MG63 (cell line): ENCODE measurements at regions not wholly inside any gene's neighbourhood (a gene's known extent, or its start where the extent isn't known, plus 50 kb on each side); places are given as distances from the start of the nearest gene placed in this dataset.
A peak's percentile ranks its signal among the peaks of the same experiment; 100 is the strongest.

Experiments
- DNase-seq: peaks from one replicate; pipeline ENCODE4 v3.0.0-alpha.2; 2020
- H3K27me3 ChIP-seq: fragments of 250-450 bp; sonication (Bioruptor Pico); 2 replicates; pipeline ENCODE4 v1.5.1; 2020; ENCODE audit warnings: mild to moderate bottlenecking, moderate library complexity
- H3K36me3 ChIP-seq: fragments of 250-450 bp; sonication (Bioruptor Pico); 2 replicates; pipeline ENCODE4 v1.5.1; 2020; ENCODE audit warnings: mild to moderate bottlenecking, moderate library complexity
- H3K4me3 ChIP-seq: fragments of 250-450 bp; sonication (Bioruptor Pico); 2 replicates; pipeline ENCODE4 v1.5.1; 2020; ENCODE audit warnings: mild to moderate bottlenecking, moderate library complexity
- H3K9me3 ChIP-seq: fragments of 250-450 bp; sonication (Bioruptor Pico); 2 replicates; pipeline ENCODE4 v1.5.1; 2020; ENCODE audit warnings: mild to moderate bottlenecking, moderate library complexity

DNA sequence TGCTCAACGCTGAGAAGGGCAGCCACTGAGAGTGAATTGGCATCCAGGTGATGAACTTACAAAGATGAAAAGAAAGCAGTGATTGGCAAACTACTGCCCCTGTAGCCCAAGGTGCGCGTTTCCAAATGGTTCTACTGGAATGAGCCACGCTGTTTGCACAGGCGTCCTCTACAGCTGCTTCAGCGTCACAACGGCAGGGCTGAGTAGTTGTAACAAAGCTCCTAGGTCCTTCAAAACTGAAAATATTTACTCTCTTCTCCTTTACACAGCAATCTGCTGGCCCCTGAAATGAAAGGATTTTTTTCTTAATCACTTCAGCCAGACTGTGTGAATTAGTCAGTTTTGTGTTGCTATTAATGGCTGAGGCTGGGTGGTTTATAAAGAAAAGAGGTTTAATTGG, 107.2 kb upstream of the FOXF1 start:
- H3K27me3 ChIP-seq, result no peaks in the 10 kb centered on the region
- DNase-seq, result no peak
- no peaks in the 10 kb centered on the region for H3K9me3 ChIP-seq
- H3K4me3 ChIP-seq, result no peak overlapping the region
- no peaks in the 10 kb centered on the region for H3K36me3 ChIP-seq

DNA sequence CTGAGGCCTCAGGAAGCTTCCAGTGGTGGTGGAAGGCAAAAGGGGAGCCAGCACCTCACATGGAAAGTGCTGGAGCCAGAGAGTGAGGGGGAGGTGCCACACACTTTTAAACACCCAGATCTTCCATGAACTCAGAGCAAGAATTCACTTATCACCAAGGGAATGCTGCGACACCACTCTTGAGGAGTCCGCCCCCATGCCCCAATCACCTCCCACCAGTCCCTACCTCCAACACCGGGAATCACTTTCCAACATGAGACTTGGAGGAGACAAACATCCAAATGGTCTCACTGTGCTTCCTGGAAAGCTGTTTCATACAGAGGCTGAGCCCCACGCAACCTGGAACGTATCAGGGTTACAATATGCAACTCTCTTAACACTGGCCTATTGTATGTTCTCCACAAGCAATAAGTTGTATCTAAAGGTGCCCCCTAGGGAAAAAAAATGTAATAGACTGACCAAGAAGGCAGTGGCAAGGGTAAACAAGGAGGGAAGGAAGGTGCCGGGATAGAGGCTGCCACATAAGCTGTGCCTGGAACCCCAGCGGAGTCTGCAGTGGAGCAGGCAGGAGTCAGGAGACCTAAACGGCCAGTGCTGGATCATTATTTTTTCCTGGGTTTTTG, 106.7 kb upstream of the FOXF1 start:
- DNase-seq, result no peak
- H3K36me3 ChIP-seq, result no peaks in the 10 kb centered on the region
- no peaks in the 10 kb centered on the region for H3K27me3 ChIP-seq
- no peak overlapping the region for H3K4me3 ChIP-seq
- H3K9me3 ChIP-seq, result no peaks in the 10 kb centered on the region

DNA sequence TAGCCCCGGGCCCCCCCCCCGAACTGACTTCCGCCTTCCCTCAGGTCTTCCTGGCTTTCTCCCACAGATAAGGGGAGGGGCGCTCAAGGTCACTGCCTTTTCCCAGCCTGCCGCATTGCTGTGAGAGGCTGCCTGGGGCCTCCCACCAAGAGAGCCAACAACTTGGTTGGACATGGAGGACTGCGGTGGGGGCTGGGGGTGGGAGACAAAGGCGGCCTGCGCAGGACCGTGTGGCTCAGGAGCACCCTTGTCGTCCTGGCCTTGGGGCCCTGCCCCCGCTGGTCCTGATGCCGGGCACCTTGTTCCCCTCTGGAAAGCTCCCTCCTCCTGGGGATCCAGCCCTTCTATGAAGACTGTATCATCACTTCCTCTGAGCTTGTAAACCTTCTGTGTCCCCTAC, 105.6 kb upstream of the FOXF1 start:
- no peak for DNase-seq

DNA sequence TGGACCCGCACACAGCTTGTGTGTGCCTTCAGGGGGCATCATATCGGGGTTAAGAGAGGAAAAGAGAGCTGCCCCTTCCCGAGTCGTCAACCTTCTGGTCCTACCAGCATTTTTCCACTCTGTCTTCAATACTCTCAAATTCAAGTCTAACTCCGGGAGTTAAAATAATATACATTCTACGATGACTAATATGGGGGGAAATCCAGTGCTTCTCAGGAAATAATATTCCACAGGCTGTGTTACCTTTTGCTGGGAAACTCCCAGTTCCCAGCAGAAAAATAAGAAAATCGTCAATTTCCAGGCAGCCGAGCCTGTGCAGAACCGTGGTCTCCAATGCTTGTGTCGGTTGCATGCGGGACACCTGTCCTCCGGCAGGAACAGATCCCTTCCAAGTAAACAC, 105.0 kb upstream of the FOXF1 start:
- no peaks in the 10 kb centered on the region for H3K36me3 ChIP-seq
- DNase-seq, result no peak
- no peak overlapping the region for H3K4me3 ChIP-seq
- H3K9me3 ChIP-seq, result no peaks in the 10 kb centered on the region
- no peaks in the 10 kb centered on the region for H3K27me3 ChIP-seq

More for the DNA sequence above, 105.6 kb upstream of the FOXF1 start:
- Histone ChIP-seq H3K4me3 (no peak overlapping the region), H3K27me3 (no peaks in the 10 kb centered on the region), H3K9me3 (no peaks in the 10 kb centered on the region), H3K36me3 (no peaks in the 10 kb centered on the region)

DNA sequence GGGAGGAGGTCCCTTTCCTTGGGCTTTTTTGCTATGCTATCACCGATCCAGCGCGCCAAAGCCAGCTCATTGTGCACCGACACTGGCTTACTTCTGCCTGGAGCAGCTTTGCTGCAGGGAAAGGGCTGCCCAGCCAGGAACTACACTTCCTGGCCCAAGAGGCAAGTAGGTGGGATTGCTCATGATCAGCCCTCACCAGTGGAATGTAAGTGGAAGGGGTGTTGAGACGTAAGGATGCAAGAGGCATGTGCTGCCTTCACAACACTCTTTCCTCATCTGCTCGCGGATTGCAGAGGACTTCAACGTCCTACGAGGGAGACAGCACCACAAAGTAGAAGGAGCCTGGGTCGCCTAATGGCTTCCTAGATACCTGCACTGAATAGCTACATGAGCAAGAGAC, 104.3 kb upstream of the FOXF1 start:
- no peak for DNase-seq
- H3K36me3 ChIP-seq, result no peaks in the 10 kb centered on the region
- no peaks in the 10 kb centered on the region for H3K27me3 ChIP-seq
- H3K4me3 ChIP-seq, result no peak overlapping the region
- H3K9me3 ChIP-seq, result peaks cover 3% of the 10 kb centered on the region

DNA sequence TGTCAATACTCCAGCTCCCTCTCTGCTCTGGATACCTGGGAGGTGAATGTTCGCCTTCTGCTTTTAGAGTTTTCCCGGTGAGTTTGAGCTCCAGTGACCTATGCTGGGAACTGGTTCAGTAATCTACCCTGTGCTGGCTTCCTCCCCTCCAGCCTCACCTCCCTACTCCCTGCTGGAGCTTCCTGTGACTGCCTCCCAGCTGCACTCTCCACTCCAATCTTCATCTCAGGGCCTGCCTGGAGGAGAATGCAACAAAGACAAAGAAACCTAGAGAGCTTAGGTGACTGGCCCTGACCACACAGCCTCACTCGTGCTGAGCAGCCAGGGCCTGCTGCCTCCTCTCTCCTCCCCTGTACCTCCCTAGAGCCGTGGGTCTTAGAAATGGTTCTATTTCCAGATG, 101.6 kb upstream of the FOXF1 start:
- Histone ChIP-seq H3K36me3 (no peaks in the 10 kb centered on the region), H3K9me3 (peaks cover 22% of the 10 kb centered on the region), H3K27me3 (no peaks in the 10 kb centered on the region), H3K4me3 (no peak overlapping the region)
- DNase-seq, result no peak

DNA sequence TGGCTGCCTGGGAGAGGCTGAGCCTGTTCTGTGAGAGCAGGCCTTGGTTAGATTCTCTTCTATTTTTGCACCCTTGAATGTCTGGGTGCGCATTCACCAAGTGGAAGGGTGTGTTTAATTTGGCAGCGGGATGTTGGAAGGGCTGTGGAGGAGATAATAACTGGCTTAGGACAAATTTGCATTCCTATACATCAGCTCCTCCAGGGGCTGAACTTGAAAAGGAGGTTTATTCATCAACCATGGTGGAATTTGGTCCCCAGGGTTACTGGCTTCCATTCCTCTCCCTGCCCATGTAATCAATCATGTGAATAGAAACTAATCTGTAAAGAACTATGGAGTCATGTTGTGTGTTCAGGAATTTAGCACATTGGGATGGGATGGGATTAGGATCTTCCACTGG, 100.2 kb upstream of the FOXF1 start:
- Histone ChIP-seq H3K4me3 (no peak overlapping the region), H3K9me3 (peaks cover 22% of the 10 kb centered on the region), H3K27me3 (no peaks in the 10 kb centered on the region), H3K36me3 (no peaks in the 10 kb centered on the region)
- DNase-seq, result no peak

DNA sequence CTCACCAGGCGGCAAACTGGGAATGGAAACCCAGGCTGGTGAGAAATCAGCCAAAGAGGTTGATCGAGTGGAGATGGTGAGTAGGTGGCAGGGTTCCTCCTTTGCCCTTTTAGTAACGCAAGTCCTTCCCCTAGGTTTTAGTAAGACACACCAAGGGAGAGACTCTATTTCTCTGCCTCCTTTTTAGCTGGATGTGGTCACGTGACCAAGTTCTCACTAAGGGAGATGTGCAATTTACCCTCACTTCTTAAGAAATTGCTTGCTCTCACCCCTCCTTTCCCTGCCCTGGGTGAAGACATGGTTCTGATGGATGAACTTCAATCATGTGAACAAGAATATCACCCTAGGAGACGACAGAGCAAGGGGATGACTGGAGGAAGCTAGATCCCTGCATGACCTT, 99.8 kb upstream of the FOXF1 start:
- Histone ChIP-seq H3K9me3 (peaks cover 24% of the 10 kb centered on the region), H3K27me3 (no peaks in the 10 kb centered on the region), H3K36me3 (no peaks in the 10 kb centered on the region), H3K4me3 (no peak overlapping the region)
- no peak for DNase-seq

DNA sequence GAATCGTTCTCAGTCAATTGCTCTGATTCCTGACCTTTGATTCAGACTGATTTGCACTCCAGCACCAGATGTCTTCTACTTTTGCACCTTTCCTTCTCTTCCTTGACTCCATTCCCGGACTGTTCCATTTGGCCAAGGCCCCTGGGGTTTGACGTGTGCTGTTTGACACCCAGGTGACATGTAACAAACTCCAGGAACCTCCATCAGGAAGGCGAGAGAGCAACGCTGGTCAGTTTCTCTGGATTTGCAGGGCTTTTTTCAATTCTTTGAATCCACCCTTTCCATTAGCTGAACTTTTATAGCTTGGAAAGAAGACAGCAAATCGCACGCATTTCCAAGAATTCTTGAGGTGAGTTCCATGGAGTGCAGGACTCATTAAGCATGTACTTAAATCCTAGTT, 98.4 kb upstream of the FOXF1 start:
- H3K9me3 ChIP-seq, result peaks cover 24% of the 10 kb centered on the region
- DNase-seq, result no peak
- no peaks in the 10 kb centered on the region for H3K36me3 ChIP-seq
- H3K27me3 ChIP-seq, result no peaks in the 10 kb centered on the region
- H3K4me3 ChIP-seq, result no peak overlapping the region

DNA sequence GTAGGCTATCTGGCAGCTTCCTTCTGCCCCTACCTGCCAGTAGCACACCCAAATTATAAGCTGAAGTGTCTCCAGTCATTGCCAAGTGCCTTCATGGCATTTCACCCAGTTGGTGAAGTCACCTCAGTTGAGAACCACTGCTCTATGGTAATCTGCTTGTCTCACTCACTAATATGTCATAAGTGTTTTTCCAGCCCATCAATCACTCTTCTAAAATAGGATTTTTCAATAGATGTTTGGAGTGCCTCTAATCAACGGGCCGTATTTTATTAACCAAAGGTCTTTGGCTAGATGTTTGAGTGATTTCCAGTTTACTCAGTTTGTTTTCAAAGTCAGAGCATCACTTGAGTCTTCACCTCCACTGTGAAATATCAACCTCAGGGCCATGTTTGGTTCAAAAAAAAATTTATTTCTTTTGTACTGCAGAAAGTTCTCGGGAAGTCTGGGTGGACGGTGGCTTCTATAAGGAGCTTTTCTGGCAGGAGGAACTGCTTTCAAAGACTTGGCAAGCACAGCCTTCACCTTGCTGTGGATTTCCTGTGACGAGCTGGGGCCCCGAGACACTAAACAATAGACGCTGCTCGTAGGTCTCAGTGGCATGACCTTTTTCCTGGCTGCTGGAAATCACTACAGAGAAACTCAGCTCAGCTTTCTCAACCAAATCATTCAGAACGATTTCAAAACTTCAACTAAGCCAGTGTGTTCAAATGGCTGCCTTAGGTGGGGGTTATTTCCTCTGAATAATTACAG, 95.2 kb upstream of the FOXF1 start:
- Histone ChIP-seq H3K27me3 (no peaks in the 10 kb centered on the region), H3K9me3 (peaks cover 32% of the 10 kb centered on the region), H3K4me3 (no peak overlapping the region), H3K36me3 (no peaks in the 10 kb centered on the region)
- no peak for DNase-seq

DNA sequence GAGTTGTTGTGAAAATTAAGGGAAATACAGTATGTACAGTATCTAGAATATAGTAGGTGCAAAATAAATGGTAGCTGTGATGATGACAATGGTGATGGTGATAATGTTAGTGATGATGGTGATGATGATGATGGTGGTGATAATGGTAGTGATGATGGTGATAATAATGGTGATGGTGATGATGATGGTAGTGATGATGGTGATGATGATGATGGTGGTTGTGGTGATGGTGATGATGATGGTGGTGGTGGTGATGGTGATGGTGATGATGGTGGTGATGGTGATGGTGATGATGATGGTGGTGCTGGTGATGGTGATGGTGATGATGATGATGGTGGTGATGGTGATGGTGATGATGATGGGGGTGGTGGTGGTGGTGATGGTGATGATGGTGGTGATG, 91.3 kb upstream of the FOXF1 start:
- Histone ChIP-seq H3K27me3 (no peaks in the 10 kb centered on the region), H3K9me3 (peaks cover 40% of the 10 kb centered on the region), H3K4me3 (no peak overlapping the region), H3K36me3 (no peaks in the 10 kb centered on the region)
- DNase-seq, result no peak

DNA sequence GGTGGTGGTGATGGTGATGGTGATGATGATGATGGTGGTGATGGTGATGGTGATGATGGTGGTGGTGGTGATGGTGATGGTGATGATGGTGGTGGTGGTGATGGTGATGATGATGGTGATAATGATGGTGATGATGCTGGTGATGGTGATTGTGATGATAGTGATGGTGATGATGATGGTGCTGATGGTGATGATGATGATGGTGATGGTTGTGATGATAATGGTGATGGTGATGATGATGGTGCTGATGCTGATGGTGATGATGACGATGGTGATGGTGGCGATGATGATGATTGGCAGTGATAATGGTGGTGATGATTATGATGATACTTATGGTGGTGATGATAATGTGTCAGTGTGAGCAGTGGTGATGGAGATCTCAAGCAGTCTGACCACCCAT, 90.8 kb upstream of the FOXF1 start:
- Histone ChIP-seq H3K9me3 (peaks cover 40% of the 10 kb centered on the region), H3K4me3 (no peak overlapping the region), H3K27me3 (no peaks in the 10 kb centered on the region), H3K36me3 (no peaks in the 10 kb centered on the region)
- no peak for DNase-seq

DNA sequence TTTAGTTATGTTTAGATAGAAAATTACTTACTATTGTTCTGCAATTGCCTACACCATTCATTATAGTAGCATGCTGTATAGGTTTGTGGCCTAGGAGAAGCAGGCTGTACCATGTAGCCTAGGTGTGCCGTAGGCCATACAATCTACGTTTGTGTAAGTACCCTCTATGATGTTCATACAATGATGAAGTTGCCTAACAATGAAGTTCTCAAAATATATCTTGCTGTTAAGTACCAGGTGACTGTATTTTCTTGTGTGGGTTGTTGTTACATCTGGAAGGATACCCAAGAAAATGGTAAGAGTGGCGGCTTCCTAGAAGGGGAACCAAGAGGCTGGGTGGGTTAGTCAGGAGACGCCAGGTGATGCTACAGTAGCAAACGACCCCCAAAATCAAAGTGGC, 88.3 kb upstream of the FOXF1 start:
- Histone ChIP-seq H3K9me3 (peaks cover 37% of the 10 kb centered on the region), H3K4me3 (no peak overlapping the region), H3K27me3 (no peaks in the 10 kb centered on the region), H3K36me3 (no peaks in the 10 kb centered on the region)
- no peak for DNase-seq

DNA sequence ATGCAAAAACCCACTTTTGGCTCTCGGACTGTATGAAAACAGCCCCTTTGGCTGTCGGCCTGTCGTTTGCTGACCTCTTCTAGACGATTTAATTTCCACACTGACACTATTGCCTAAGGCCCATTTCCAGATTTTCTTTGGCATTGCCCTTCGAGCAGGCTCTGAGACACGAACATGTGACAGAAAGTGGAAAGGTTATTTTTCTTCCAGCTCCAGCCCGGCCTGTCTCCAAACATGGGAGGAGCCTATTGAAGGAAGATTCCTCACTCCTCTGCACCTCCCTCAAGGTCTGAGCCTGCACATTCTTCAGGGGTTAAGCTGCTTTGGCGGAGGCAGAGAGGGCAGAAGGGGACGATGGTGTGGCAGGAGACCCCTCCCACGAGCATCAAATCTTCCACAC, 85.9 kb upstream of the FOXF1 start:
- Histone ChIP-seq H3K27me3 (no peaks in the 10 kb centered on the region), H3K9me3 (peaks cover 35% of the 10 kb centered on the region), H3K36me3 (no peaks in the 10 kb centered on the region), H3K4me3 (no peak overlapping the region)
- DNase-seq, result no peak

DNA sequence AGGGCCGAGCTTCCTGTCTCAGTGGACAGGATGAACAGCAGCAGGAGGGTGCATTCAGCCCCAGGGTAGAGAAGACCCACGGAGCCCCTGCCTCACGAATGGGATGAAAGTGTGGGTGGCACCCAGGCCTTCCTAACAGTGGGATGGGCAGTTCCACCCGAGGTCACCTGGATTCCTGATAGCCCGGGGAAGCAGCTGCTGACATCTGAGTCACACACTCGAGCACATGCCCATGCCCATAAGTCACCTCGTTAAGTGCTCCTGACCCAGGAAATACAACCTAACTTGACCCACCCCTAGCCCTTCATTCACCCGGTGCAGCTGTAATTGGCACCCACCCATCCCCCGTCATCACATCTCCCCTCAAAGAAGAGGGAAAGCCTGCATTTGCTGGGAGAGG, 85.3 kb upstream of the FOXF1 start:
- Histone ChIP-seq H3K36me3 (no peaks in the 10 kb centered on the region), H3K9me3 (peaks cover 31% of the 10 kb centered on the region), H3K4me3 (no peak overlapping the region), H3K27me3 (no peaks in the 10 kb centered on the region)
- peak; percentile 46 for DNase-seq

DNA sequence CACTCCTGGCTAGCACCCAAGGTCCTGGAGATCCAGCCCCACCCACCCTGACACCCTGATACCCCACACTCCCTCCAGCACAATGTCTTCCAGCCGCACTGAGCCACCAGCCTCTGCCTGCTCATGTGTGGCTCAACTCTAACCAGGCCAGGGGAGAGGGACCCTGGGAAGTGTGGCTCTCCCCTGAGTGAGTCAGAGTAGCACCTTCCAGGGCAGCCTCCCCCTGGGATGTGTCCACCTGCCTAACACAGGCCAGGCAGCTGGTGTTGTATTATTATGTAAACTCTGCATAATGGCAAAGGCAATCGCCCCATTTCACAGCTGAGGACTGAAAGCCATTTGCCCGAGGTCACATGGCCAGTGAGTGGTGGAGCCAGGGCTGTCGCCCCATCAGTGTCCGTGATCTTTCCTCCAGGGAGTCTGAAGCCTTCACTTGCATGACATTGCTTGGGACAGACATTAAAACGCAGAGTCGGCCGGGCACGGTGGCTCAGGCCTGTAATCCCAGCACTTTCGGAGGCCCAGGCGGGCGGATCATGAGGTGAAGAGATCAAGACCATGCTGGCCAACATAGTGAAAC, 84.2 kb upstream of the FOXF1 start:
- H3K36me3 ChIP-seq, result no peaks in the 10 kb centered on the region
- DNase-seq, result no peak
- no peaks in the 10 kb centered on the region for H3K27me3 ChIP-seq
- peaks cover 21% of the 10 kb centered on the region for H3K9me3 ChIP-seq
- no peak overlapping the region for H3K4me3 ChIP-seq

DNA sequence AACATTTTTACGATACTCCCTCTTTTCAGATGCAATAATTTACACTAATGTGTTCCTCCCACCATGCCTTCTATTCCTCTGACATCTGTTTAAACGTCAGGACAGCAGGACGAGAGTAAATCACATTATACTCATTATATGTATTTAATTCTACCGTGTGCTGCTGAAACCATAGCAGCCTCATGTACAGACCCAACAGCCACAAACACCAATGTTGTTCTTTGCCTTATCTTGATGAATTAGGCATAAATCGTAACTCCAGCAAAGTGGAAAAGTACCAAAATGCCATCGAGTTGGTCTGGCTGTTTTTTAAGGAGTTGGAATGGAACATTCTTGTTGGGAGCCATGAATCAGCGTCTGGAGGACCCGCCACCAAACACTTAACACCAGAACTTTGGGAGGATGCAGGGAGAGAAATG, 82.9 kb upstream of the FOXF1 start:
- Histone ChIP-seq H3K36me3 (no peaks in the 10 kb centered on the region), H3K9me3 (peaks cover 11% of the 10 kb centered on the region), H3K4me3 (no peak overlapping the region), H3K27me3 (no peaks in the 10 kb centered on the region)
- no peak for DNase-seq
